SK-N-SH (cell line): ENCODE measurements at regions not wholly inside any gene's neighbourhood (a gene's known extent, or its start where the extent isn't known, plus 50 kb on each side); places are given as distances from the start of the nearest gene placed in this dataset.

ENCODE experiments used
- ELF1 ChIP-seq: IDR thresholded peaks from 2 replicates; pipeline ENCODE4 v1.4.0; 2012
- EZH2phosphoT487 ChIP-seq: fragments of 200-600 bp; sonication (generic); IDR thresholded peaks from 2 replicates; pipeline ENCODE4 v1.6.1; 2017; ENCODE audit warnings: low read depth, mixed run types, mild to moderate bottlenecking, antibody characterized with exemption, moderate library complexity, borderline replicate concordance
- JUND ChIP-seq: IDR thresholded peaks from 2 replicates; pipeline ENCODE4 v1.4.0; 2012
- MXI1 ChIP-seq: IDR thresholded peaks from 2 replicates; pipeline ENCODE4 v1.6.1; 2012; ENCODE audit warnings: mild to moderate bottlenecking, low read depth, low read length, improper control_type of control experiment
- POLR2AphosphoS5 ChIP-seq: IDR thresholded peaks from 2 replicates; pipeline ENCODE4 v1.6.1; 2012; ENCODE audit warnings: low read depth, low read length
- RAD21 ChIP-seq: IDR thresholded peaks from 2 replicates; pipeline ENCODE4 v1.6.1; 2012; ENCODE audit warnings: mild to moderate bottlenecking, low read length
- RFX5 ChIP-seq: IDR thresholded peaks from 2 replicates; pipeline ENCODE4 v1.6.1; 2012; ENCODE audit warnings: mild to moderate bottlenecking, improper control_type of control experiment, low read length
- SMC3 ChIP-seq: IDR thresholded peaks from 2 replicates; pipeline ENCODE4 v1.6.1; 2012; ENCODE audit warnings: low read depth, low read length, improper control_type of control experiment
- TAF1 ChIP-seq: IDR thresholded peaks from 2 replicates; pipeline ENCODE4 v1.6.1; 2012; ENCODE audit warnings: low read depth, mild to moderate bottlenecking, low read length, moderate library complexity, borderline replicate concordance
- TF ChIP-seq, protein P1 (sequence below): fragments of 200-600 bp; sonication (generic); IDR thresholded peaks from 2 replicates; pipeline ENCODE4 v1.6.1; 2017; ENCODE audit warnings: antibody characterized with exemption, mild to moderate bottlenecking, moderate library complexity
- TF ChIP-seq, protein P2 (sequence below): IDR thresholded peaks from 2 replicates; pipeline ENCODE4 v1.4.0; 2012; ENCODE audit warnings: low read depth, borderline replicate concordance
- TF ChIP-seq, protein P3 (sequence below): fragments of 150-350 bp; IDR thresholded peaks from 2 replicates; pipeline ENCODE4 v1.6.1; 2017; ENCODE audit warnings: antibody characterized with exemption, low read length, low read depth, borderline replicate concordance
- TF ChIP-seq, protein P4 (sequence below): IDR thresholded peaks from 2 replicates; pipeline ENCODE4 v1.4.0; 2012; ENCODE audit warnings: low read depth

DNA sequence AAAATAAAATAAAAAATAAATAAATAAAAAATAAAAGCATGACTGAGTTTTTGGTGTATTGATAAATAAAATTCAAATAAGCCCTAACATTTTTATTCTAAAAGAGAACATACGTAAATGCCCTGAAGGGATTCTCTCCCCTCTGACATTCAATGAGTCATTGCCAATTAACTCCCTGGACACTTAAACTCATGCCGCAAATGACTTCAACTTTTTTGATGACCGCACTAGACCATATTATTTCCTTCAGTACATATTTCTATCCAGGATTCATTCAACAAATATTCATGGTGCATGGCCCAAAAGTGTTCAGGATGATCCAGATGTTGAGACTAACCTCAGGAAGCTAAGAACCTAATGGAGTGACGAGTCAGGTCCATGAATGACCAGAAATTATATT, 195.9 kb upstream of the LRRN1 start:
- TF ChIP-seq EZH2phosphoT487, result no peak
- TF ChIP-seq JUND, result no peak
- no peak for TF ChIP-seq RAD21
- TF ChIP-seq MXI1, result no peak
- TF ChIP-seq, protein P1, sequence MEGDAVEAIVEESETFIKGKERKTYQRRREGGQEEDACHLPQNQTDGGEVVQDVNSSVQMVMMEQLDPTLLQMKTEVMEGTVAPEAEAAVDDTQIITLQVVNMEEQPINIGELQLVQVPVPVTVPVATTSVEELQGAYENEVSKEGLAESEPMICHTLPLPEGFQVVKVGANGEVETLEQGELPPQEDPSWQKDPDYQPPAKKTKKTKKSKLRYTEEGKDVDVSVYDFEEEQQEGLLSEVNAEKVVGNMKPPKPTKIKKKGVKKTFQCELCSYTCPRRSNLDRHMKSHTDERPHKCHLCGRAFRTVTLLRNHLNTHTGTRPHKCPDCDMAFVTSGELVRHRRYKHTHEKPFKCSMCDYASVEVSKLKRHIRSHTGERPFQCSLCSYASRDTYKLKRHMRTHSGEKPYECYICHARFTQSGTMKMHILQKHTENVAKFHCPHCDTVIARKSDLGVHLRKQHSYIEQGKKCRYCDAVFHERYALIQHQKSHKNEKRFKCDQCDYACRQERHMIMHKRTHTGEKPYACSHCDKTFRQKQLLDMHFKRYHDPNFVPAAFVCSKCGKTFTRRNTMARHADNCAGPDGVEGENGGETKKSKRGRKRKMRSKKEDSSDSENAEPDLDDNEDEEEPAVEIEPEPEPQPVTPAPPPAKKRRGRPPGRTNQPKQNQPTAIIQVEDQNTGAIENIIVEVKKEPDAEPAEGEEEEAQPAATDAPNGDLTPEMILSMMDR, result no peak
- TF ChIP-seq POLR2AphosphoS5, result no peak
- no peak for TF ChIP-seq RFX5
- no peak for TF ChIP-seq SMC3
- no peak for TF ChIP-seq ELF1
- TF ChIP-seq, protein P2, sequence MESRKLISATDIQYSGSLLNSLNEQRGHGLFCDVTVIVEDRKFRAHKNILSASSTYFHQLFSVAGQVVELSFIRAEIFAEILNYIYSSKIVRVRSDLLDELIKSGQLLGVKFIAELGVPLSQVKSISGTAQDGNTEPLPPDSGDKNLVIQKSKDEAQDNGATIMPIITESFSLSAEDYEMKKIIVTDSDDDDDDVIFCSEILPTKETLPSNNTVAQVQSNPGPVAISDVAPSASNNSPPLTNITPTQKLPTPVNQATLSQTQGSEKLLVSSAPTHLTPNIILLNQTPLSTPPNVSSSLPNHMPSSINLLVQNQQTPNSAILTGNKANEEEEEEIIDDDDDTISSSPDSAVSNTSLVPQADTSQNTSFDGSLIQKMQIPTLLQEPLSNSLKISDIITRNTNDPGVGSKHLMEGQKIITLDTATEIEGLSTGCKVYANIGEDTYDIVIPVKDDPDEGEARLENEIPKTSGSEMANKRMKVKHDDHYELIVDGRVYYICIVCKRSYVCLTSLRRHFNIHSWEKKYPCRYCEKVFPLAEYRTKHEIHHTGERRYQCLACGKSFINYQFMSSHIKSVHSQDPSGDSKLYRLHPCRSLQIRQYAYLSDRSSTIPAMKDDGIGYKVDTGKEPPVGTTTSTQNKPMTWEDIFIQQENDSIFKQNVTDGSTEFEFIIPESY, result no peak
- TF ChIP-seq, protein P3, sequence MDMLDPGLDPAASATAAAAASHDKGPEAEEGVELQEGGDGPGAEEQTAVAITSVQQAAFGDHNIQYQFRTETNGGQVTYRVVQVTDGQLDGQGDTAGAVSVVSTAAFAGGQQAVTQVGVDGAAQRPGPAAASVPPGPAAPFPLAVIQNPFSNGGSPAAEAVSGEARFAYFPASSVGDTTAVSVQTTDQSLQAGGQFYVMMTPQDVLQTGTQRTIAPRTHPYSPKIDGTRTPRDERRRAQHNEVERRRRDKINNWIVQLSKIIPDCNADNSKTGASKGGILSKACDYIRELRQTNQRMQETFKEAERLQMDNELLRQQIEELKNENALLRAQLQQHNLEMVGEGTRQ, result no peak
- TF ChIP-seq, protein P4, sequence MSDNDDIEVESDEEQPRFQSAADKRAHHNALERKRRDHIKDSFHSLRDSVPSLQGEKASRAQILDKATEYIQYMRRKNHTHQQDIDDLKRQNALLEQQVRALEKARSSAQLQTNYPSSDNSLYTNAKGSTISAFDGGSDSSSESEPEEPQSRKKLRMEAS, result no peak
- no peak for TF ChIP-seq TAF1
